ENCODE measurements at regions not wholly inside any gene's neighbourhood (a gene's known extent, or its start where the extent isn't known, plus 50 kb on each side); places are given as distances from the start of the nearest gene placed in this dataset.

GRCh38 chr4:28221536-28221935 is 1360.9 kb downstream of the STIM2 start:
- Histone ChIP-seq H3K9me3 (ENCODE audit: control insufficient read depth in 2 of 2, low read length in 2 of 2) (no peaks in the 10 kb centered on the region), H3K27ac (ENCODE audit: low read length) (no peak overlapping the region), H3K4me3 (ENCODE audit: low read length in 2 of 2) (no peak overlapping the region), H3K27me3 (ENCODE audit: control insufficient read depth in 1 of 2, insufficient read depth in 2 of 2, low read length in 2 of 2) (no peaks in the 10 kb centered on the region), H3K36me3 (ENCODE audit: control insufficient read depth in 2 of 2, insufficient read depth in 2 of 2, low read length in 2 of 2) (no peaks in the 10 kb centered on the region), H3K4me1 (ENCODE audit: control insufficient read depth, insufficient read depth, low read length) (no peaks in the 10 kb centered on the region), H3K9ac (ENCODE audit: low read length in 2 of 2) (no peak overlapping the region)

GRCh38 chr4:28225050-28225449 is 1364.4 kb downstream of the STIM2 start:
- H3K4me3 ChIP-seq (ENCODE audit: low read length in 2 of 2) = no peak overlapping the region
- no peaks in the 10 kb centered on the region for H3K36me3 ChIP-seq (ENCODE audit: control insufficient read depth in 2 of 2, insufficient read depth in 2 of 2, low read length in 2 of 2)
- H3K27me3 ChIP-seq (ENCODE audit: control insufficient read depth in 1 of 2, insufficient read depth in 2 of 2, low read length in 2 of 2) = no peaks in the 10 kb centered on the region
- H3K9me3 ChIP-seq (ENCODE audit: control insufficient read depth in 2 of 2, low read length in 2 of 2) = no peaks in the 10 kb centered on the region
- H3K4me1 ChIP-seq (ENCODE audit: control insufficient read depth, insufficient read depth, low read length) = no peaks in the 10 kb centered on the region
- H3K27ac ChIP-seq (ENCODE audit: low read length) = no peak overlapping the region
- no peak overlapping the region for H3K9ac ChIP-seq (ENCODE audit: low read length in 2 of 2)

GRCh38 chr4:28225689-28226353 is 1365.2 kb downstream of the STIM2 start:
- no peak overlapping the region for H3K4me3 ChIP-seq (ENCODE audit: low read length in 2 of 2)
- H3K27me3 ChIP-seq (ENCODE audit: control insufficient read depth in 1 of 2, insufficient read depth in 2 of 2, low read length in 2 of 2) = no peaks in the 10 kb centered on the region
- H3K27ac ChIP-seq (ENCODE audit: low read length) = no peak overlapping the region
- no peaks in the 10 kb centered on the region for H3K4me1 ChIP-seq (ENCODE audit: control insufficient read depth, insufficient read depth, low read length)
- no peaks in the 10 kb centered on the region for H3K36me3 ChIP-seq (ENCODE audit: control insufficient read depth in 2 of 2, insufficient read depth in 2 of 2, low read length in 2 of 2)
- no peak overlapping the region for H3K9ac ChIP-seq (ENCODE audit: low read length in 2 of 2)
- H3K9me3 ChIP-seq (ENCODE audit: control insufficient read depth in 2 of 2, low read length in 2 of 2) = no peaks in the 10 kb centered on the region

GRCh38 chr4:28226962-28227361 is 1366.3 kb downstream of the STIM2 start:
- H3K9ac ChIP-seq (ENCODE audit: low read length in 2 of 2) = no peak overlapping the region
- no peaks in the 10 kb centered on the region for H3K27me3 ChIP-seq (ENCODE audit: control insufficient read depth in 1 of 2, insufficient read depth in 2 of 2, low read length in 2 of 2)
- no peaks in the 10 kb centered on the region for H3K4me1 ChIP-seq (ENCODE audit: control insufficient read depth, insufficient read depth, low read length)
- no peak overlapping the region for H3K4me3 ChIP-seq (ENCODE audit: low read length in 2 of 2)
- no peak overlapping the region for H3K27ac ChIP-seq (ENCODE audit: low read length)
- H3K9me3 ChIP-seq (ENCODE audit: control insufficient read depth in 2 of 2, low read length in 2 of 2) = no peaks in the 10 kb centered on the region
- no peaks in the 10 kb centered on the region for H3K36me3 ChIP-seq (ENCODE audit: control insufficient read depth in 2 of 2, insufficient read depth in 2 of 2, low read length in 2 of 2)

- Histone ChIP-seq H3K27ac (ENCODE audit: low read length) (no peak overlapping the region), H3K4me3 (ENCODE audit: low read length in 2 of 2) (no peak overlapping the region), H3K36me3 (ENCODE audit: control insufficient read depth in 2 of 2, insufficient read depth in 2 of 2, low read length in 2 of 2) (no peaks in the 10 kb centered on the region), H3K27me3 (ENCODE audit: control insufficient read depth in 1 of 2, insufficient read depth in 2 of 2, low read length in 2 of 2) (no peaks in the 10 kb centered on the region), H3K4me1 (ENCODE audit: control insufficient read depth, insufficient read depth, low read length) (no peaks in the 10 kb centered on the region), H3K9ac (ENCODE audit: low read length in 2 of 2) (no peak overlapping the region), H3K9me3 (ENCODE audit: control insufficient read depth in 2 of 2, low read length in 2 of 2) (no peaks in the 10 kb centered on the region)
Observed at GRCh38 chr4:28227764-28228163, 1367.1 kb downstream of the STIM2 start.

- H3K4me3 ChIP-seq (ENCODE audit: low read length in 2 of 2) = no peak overlapping the region
- H3K9ac ChIP-seq (ENCODE audit: low read length in 2 of 2) = no peak overlapping the region
- H3K27ac ChIP-seq (ENCODE audit: low read length) = no peak overlapping the region
- H3K9me3 ChIP-seq (ENCODE audit: control insufficient read depth in 2 of 2, low read length in 2 of 2) = no peaks in the 10 kb centered on the region
- H3K27me3 ChIP-seq (ENCODE audit: control insufficient read depth in 1 of 2, insufficient read depth in 2 of 2, low read length in 2 of 2) = no peaks in the 10 kb centered on the region
- no peaks in the 10 kb centered on the region for H3K4me1 ChIP-seq (ENCODE audit: control insufficient read depth, insufficient read depth, low read length)
- no peaks in the 10 kb centered on the region for H3K36me3 ChIP-seq (ENCODE audit: control insufficient read depth in 2 of 2, insufficient read depth in 2 of 2, low read length in 2 of 2)
Observed at GRCh38 chr4:28228561-28229491, 1368.2 kb downstream of the STIM2 start.

GRCh38 chr4:28232376-28232775 is 1371.7 kb downstream of the STIM2 start:
- Histone ChIP-seq H3K4me1 (ENCODE audit: control insufficient read depth, insufficient read depth, low read length) (no peaks in the 10 kb centered on the region), H3K27ac (ENCODE audit: low read length) (no peak overlapping the region), H3K27me3 (ENCODE audit: control insufficient read depth in 1 of 2, insufficient read depth in 2 of 2, low read length in 2 of 2) (no peaks in the 10 kb centered on the region), H3K9me3 (ENCODE audit: control insufficient read depth in 2 of 2, low read length in 2 of 2) (no peaks in the 10 kb centered on the region), H3K9ac (ENCODE audit: low read length in 2 of 2) (no peak overlapping the region), H3K36me3 (ENCODE audit: control insufficient read depth in 2 of 2, insufficient read depth in 2 of 2, low read length in 2 of 2) (no peaks in the 10 kb centered on the region), H3K4me3 (ENCODE audit: low read length in 2 of 2) (no peak overlapping the region)

- H3K9me3 ChIP-seq (ENCODE audit: control insufficient read depth in 2 of 2, low read length in 2 of 2) = no peaks in the 10 kb centered on the region
- H3K4me3 ChIP-seq (ENCODE audit: low read length in 2 of 2) = no peak overlapping the region
- H3K4me1 ChIP-seq (ENCODE audit: control insufficient read depth, insufficient read depth, low read length) = no peaks in the 10 kb centered on the region
- no peak overlapping the region for H3K27ac ChIP-seq (ENCODE audit: low read length)
- no peaks in the 10 kb centered on the region for H3K27me3 ChIP-seq (ENCODE audit: control insufficient read depth in 1 of 2, insufficient read depth in 2 of 2, low read length in 2 of 2)
- H3K9ac ChIP-seq (ENCODE audit: low read length in 2 of 2) = no peak overlapping the region
- no peaks in the 10 kb centered on the region for H3K36me3 ChIP-seq (ENCODE audit: control insufficient read depth in 2 of 2, insufficient read depth in 2 of 2, low read length in 2 of 2)
Observed at GRCh38 chr4:28232951-28233350, 1372.3 kb downstream of the STIM2 start.

GRCh38 chr4:28233724-28234123 is 1373.1 kb downstream of the STIM2 start:
- Histone ChIP-seq H3K4me3 (ENCODE audit: low read length in 2 of 2) (no peak overlapping the region), H3K27me3 (ENCODE audit: control insufficient read depth in 1 of 2, insufficient read depth in 2 of 2, low read length in 2 of 2) (no peaks in the 10 kb centered on the region), H3K27ac (ENCODE audit: low read length) (no peak overlapping the region), H3K36me3 (ENCODE audit: control insufficient read depth in 2 of 2, insufficient read depth in 2 of 2, low read length in 2 of 2) (no peaks in the 10 kb centered on the region), H3K4me1 (ENCODE audit: control insufficient read depth, insufficient read depth, low read length) (no peaks in the 10 kb centered on the region), H3K9me3 (ENCODE audit: control insufficient read depth in 2 of 2, low read length in 2 of 2) (no peaks in the 10 kb centered on the region), H3K9ac (ENCODE audit: low read length in 2 of 2) (no peak overlapping the region)

- Histone ChIP-seq H3K27ac (ENCODE audit: low read length) (no peak overlapping the region), H3K4me1 (ENCODE audit: control insufficient read depth, insufficient read depth, low read length) (no peaks in the 10 kb centered on the region), H3K9ac (ENCODE audit: low read length in 2 of 2) (no peak overlapping the region), H3K36me3 (ENCODE audit: control insufficient read depth in 2 of 2, insufficient read depth in 2 of 2, low read length in 2 of 2) (no peaks in the 10 kb centered on the region), H3K4me3 (ENCODE audit: low read length in 2 of 2) (no peak overlapping the region), H3K9me3 (ENCODE audit: control insufficient read depth in 2 of 2, low read length in 2 of 2) (no peaks in the 10 kb centered on the region), H3K27me3 (ENCODE audit: control insufficient read depth in 1 of 2, insufficient read depth in 2 of 2, low read length in 2 of 2) (no peaks in the 10 kb centered on the region)
Observed at GRCh38 chr4:28238876-28239275, 1378.2 kb downstream of the STIM2 start.

GRCh38 chr4:28241021-28241420 is 1380.4 kb downstream of the STIM2 start:
- Histone ChIP-seq H3K9me3 (ENCODE audit: control insufficient read depth in 2 of 2, low read length in 2 of 2) (no peaks in the 10 kb centered on the region), H3K36me3 (ENCODE audit: control insufficient read depth in 2 of 2, insufficient read depth in 2 of 2, low read length in 2 of 2) (no peaks in the 10 kb centered on the region), H3K9ac (ENCODE audit: low read length in 2 of 2) (no peak overlapping the region), H3K27me3 (ENCODE audit: control insufficient read depth in 1 of 2, insufficient read depth in 2 of 2, low read length in 2 of 2) (no peaks in the 10 kb centered on the region), H3K27ac (ENCODE audit: low read length) (no peak overlapping the region), H3K4me3 (ENCODE audit: low read length in 2 of 2) (no peak overlapping the region), H3K4me1 (ENCODE audit: control insufficient read depth, insufficient read depth, low read length) (no peaks in the 10 kb centered on the region)
